ENCODE measurements at regions not wholly inside any gene's neighbourhood (a gene's known extent, or its start where the extent isn't known, plus 50 kb on each side); places are given as distances from the start of the nearest gene placed in this dataset.
A peak's percentile ranks its signal among the peaks of the same experiment; 100 is the strongest.
"Not testable (repeated sequence)": the region's sequence is repeated elsewhere in the genome, so short reads cannot be mapped to it uniquely, and the experiment has no call there.

DNA sequence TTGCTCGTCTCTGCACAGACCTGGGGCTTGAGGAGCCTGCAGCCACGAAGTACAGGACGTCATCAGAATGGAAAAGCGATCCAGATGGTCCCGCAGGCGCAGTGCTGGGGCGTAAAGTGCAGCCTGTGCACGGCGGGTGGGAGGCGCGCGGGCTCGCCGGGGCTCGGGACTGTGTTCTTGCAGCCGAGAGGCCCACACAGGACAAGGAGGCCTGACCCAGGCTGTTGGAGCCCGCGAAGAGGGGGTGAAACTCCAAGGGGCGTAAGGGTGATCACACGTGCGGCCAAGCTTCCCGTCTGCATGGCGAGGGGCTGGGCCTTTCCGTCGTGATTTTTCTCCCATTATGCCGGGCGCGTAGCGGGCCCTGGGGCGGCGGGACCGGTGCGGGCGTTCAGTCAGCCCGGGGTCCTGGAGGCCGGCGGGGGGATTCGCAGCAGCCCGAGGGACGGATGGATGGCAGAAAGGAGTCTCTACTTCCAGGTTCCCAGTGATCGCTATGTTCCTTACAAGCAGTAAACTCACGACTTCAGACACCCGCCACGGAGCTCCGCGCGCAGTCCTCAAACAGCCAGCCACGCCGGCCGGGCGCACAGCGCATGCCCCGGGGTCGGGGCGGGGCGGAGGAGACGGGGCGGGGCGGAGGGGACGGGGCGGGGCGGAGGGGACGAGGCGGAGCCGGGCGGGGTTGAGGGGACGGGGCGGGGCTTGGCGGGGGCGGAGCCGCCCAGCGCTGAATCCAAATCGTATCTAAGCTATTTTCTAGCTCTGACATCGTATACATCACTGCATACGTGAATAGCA lies 141.0 kb upstream of the KCNJ18 start:
- Histone ChIP-seq H3K4me1 (peaks cover 0 to 34% (median 18%) of the 10 kb centered on the region in 12 donors), H3K9me3 (peaks cover 0 to 14% (median 0%) of the 10 kb centered on the region in 12 donors), H3K36me3 (peaks cover 0 to 6% (median 0%) of the 10 kb centered on the region in 9 donors), H3K27me3 (peaks cover 0 to 6% (median 0%) of the 10 kb centered on the region in 9 donors), H3K27ac (peak overlapping the region; percentile 35 to 92 (median 77)), H3K4me3 (peak overlapping the region; percentile 36 to 88 (median 80))
- intact Hi-C loops (cut with DNase I) = no loop called here
- TF ChIP-seq, protein P1, sequence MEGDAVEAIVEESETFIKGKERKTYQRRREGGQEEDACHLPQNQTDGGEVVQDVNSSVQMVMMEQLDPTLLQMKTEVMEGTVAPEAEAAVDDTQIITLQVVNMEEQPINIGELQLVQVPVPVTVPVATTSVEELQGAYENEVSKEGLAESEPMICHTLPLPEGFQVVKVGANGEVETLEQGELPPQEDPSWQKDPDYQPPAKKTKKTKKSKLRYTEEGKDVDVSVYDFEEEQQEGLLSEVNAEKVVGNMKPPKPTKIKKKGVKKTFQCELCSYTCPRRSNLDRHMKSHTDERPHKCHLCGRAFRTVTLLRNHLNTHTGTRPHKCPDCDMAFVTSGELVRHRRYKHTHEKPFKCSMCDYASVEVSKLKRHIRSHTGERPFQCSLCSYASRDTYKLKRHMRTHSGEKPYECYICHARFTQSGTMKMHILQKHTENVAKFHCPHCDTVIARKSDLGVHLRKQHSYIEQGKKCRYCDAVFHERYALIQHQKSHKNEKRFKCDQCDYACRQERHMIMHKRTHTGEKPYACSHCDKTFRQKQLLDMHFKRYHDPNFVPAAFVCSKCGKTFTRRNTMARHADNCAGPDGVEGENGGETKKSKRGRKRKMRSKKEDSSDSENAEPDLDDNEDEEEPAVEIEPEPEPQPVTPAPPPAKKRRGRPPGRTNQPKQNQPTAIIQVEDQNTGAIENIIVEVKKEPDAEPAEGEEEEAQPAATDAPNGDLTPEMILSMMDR (IDR thresholded peaks at IDR 0.05) = peak in 1 of 12 donors; percentile 6
- peak in 1 of 2 donors; percentile 70 for TF ChIP-seq POLR2A (IDR thresholded peaks at IDR 0.05)
- ATAC-seq = peak; percentile 93 to 99 (median 98)
- WGBS, 4 donors = 0 to 1% (median 1%) methylated on average over 38 to 75 of the region's 75 CpGs
- DNase-seq = peak; percentile 82 to 90 (median 85)

DNA sequence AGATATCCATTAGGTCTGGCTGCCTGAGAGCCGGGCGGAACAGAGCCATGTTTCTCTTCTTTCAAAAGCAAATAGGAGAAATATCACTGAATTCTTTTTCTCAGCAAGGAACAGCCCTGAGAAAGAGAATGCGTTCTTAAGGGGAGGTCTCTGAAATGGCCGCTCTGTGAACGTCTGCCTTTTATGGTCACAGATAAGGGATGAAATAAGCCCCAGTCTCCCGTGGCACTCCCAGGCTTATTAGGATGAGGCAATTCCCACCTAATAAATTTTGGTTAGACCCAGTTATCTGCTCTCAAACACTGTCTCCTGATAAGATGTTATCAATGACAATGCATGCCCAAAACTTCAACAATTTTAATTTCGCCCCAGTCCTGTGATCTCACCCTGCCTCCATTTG lies 133.4 kb upstream of the KCNJ18 start:
- ATAC-seq; H3K36me3 ChIP-seq; DNase-seq; H3K27ac ChIP-seq; H3K27me3 ChIP-seq; intact Hi-C loops (cut with DNase I); H3K4me1 ChIP-seq; H3K4me3 ChIP-seq: not testable (repeated sequence)
- WGBS, 4 donors = 90 to 95% (median 92%) methylated on average over 7 of the region's 7 CpGs
- peaks cover 0 to 38% (median 2%) of the 10 kb centered on the region in 12 donors for H3K9me3 ChIP-seq

DNA sequence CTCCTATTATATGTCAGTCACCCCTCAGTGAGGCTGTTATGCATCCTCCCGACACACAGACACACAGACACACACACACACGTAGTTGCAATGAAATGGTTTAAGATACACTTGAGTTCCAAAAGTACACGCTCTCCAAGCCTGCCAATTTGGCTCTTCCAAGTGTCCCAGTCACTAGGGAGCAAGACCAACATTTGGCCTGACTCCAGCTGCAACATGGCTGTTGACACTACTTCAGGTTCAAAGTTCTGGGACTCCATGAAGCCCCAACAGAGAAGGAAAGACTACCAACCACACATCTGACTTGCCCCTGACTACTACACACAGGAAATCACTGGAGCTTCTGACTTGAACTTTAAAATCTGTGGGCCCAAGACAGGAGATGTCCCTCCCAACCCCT lies 128.1 kb upstream of the KCNJ18 start:
- Histone ChIP-seq H3K4me1 (no peaks in the 10 kb centered on the region), H3K4me3 (no peak overlapping the region), H3K36me3 (no peaks in the 10 kb centered on the region), H3K9me3 (peaks cover 0 to 7% (median 0%) of the 10 kb centered on the region in 12 donors), H3K27me3 (no peaks in the 10 kb centered on the region), H3K27ac (no peak overlapping the region)
- 48 to 80% (median 59%) methylated on average over 3 of the region's 3 CpGs for WGBS, 4 donors
- no peak for ATAC-seq
- TF ChIP-seq, protein P1 (IDR thresholded peaks at IDR 0.05) = no peak
- no peak for TF ChIP-seq POLR2A (IDR thresholded peaks at IDR 0.05)
- no peak for DNase-seq
- intact Hi-C loops (cut with DNase I) = no loop called here

GRCh38 chr17:21564757-21565156 lies 127.6 kb upstream of the KCNJ18 start:
- H3K36me3 ChIP-seq; intact Hi-C loops (cut with DNase I): not testable (repeated sequence)

DNA sequence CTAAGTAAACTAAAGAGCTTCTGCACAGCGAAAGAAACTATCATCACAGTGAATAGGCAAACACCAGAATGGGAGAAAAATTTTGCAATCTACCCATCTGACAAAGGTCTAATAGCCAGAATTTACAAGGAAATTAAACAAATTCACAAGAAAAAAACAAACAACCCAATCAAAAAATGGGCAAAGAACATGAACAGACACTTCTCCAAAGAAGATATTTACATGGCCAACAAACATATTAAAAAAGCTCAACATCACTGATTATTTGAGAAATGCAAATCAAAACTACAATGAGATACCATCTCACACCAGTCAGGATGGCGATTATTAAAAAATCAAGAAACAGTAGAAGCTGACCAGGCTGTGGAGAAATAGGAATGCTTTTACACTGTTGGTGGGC lies 121.9 kb upstream of the KCNJ18 start:
- H3K4me1 ChIP-seq; intact Hi-C loops (cut with DNase I); H3K36me3 ChIP-seq; ATAC-seq; H3K27me3 ChIP-seq; H3K4me3 ChIP-seq; H3K27ac ChIP-seq; DNase-seq: not testable (repeated sequence)
- WGBS, 4 donors = 57 to 72% (median 64%) methylated on average over 2 of the region's 2 CpGs
- peaks cover 0 to 11% (median 0%) of the 10 kb centered on the region in 12 donors for H3K9me3 ChIP-seq

More at GRCh38 chr17:21564757-21565156, 127.6 kb upstream of the KCNJ18 start:
- 74 to 85% (median 81%) methylated on average over 6 of the region's 6 CpGs for WGBS, 4 donors
- H3K27ac ChIP-seq, ATAC-seq, H3K4me1 ChIP-seq, H3K27me3 ChIP-seq, H3K9me3 ChIP-seq, H3K4me3 ChIP-seq: not testable (repeated sequence)
- peak in 1 of 5 donors; percentile 21 for DNase-seq

DNA sequence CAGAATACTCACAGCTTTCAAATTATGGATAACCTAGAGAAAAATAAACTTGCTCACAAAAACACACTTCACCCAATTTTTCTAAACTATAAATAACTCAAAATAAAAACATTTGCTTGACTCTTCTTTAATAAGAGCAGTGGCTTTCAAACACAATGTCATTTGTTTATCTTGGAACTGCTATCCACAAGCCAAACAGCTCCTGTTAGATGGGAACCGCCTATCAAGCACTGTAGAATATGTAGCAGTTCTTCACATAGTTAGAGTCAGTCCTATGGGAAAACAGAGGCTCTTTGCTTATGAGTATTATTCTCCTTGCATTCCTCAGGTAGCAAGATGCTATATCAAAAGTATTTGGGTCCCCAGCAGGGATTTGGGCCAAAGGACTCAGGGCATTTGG lies 120.2 kb upstream of the KCNJ18 start:
- 35 to 53% (median 44%) methylated on average over 1 of the region's 1 CpG for WGBS, 4 donors
- DNase-seq; intact Hi-C loops (cut with DNase I); H3K4me1 ChIP-seq; H3K36me3 ChIP-seq; ATAC-seq; H3K4me3 ChIP-seq; H3K27me3 ChIP-seq; H3K27ac ChIP-seq: not testable (repeated sequence)
- H3K9me3 ChIP-seq = peaks cover 0 to 11% (median 0%) of the 10 kb centered on the region in 12 donors

GRCh38 chr17:21573271-21573960 lies 118.9 kb upstream of the KCNJ18 start:
- H3K27ac ChIP-seq; H3K36me3 ChIP-seq; H3K27me3 ChIP-seq; H3K4me1 ChIP-seq; ATAC-seq; DNase-seq; intact Hi-C loops (cut with DNase I): not testable (repeated sequence)
- Histone ChIP-seq H3K4me3 (peak overlapping the region in 9 of 12 donors; percentile 46 to 71 (median 62)), H3K9me3 (peaks cover 0 to 11% (median 0%) of the 10 kb centered on the region in 12 donors)
- 81 to 87% (median 86%) methylated on average over 36 of the region's 36 CpGs for WGBS, 4 donors

Measured in heart left ventricle (tissue), 16 donors.